GM12878 (cell line): ENCODE measurements at regions not wholly inside any gene's neighbourhood (a gene's known extent, or its start where the extent isn't known, plus 50 kb on each side); places are given as distances from the start of the nearest gene placed in this dataset.

Experiments
- ATAC-seq: fragments of 200-7000 bp; cut with Tn5 transposase; 3 replicates; pipeline ENCODE4 v1.9.1; 2020; ENCODE audit warnings: mild to moderate bottlenecking, moderate library complexity
- BruUV-seq: library from RNA; stranded (reverse); fragments of 400-500 nt; replicated peaks from 2 replicates; lab custom pipeline; 2021; lab: Mats Ljungman, UMichigan
- CTCF ChIA-PET: fragments of 300-600 bp; sonication (Branson Sonifier 250); formaldehyde crosslinking; extraction: SDS; loops from one replicate; lab custom pipeline; 2021; ENCODE audit warnings: inconsistent platforms; lab: Yijun Ruan, JAX
- POLR2A ChIA-PET: fragments of 350-600 bp; formaldehyde crosslinking; extraction: SDS; loops from one replicate; lab custom pipeline; 2021; ENCODE audit warnings: inconsistent platforms; lab: Charles Lee
- RAD21 ChIA-PET: fragments of 300-600 bp; sonication (Branson Sonifier 250); formaldehyde crosslinking; loops from one replicate; lab custom pipeline; 2023; ENCODE audit warnings: antibody characterized with exemption; ENCODE audit not compliant: unreplicated experiment; lab: Charles Lee
- SMC1A ChIA-PET: fragments of 300-600 bp; sonication (Branson Sonifier 250); formaldehyde crosslinking; loops from one replicate; lab custom pipeline; 2023; ENCODE audit not compliant: unreplicated experiment, uncharacterized antibody; lab: Charles Lee
- DNase-seq: peaks from one replicate; pipeline ENCODE4 v3.0.0-alpha.2; 2011; ENCODE audit warnings: low read depth, low spot score
- FAIRE-seq: peaks from 3 replicates; lab custom pipeline; 2011; peaks lifted over from hg19 to GRCh38; lab: Jason Lieb, UNC
- H2AFZ ChIP-seq: 2 replicates; pipeline ENCODE4 v1.6.0; 2011; ENCODE audit warnings: low read depth, low read length, control low read depth; ENCODE audit not compliant: control insufficient read depth
- H3K27ac ChIP-seq: 2 replicates; pipeline ENCODE4 v1.5.1; 2011; ENCODE audit warnings: control low read depth; ENCODE audit not compliant: control insufficient read depth, insufficient read depth
- H3K27me3 ChIP-seq, 2 experiments: replicated peaks in 1 of 2; 2 replicates each; pipeline versions ENCODE4 v1.6.0 to v1.6.1; 2011; ENCODE audit warnings: low read length in 1 of 2; ENCODE audit not compliant: control insufficient read depth in 2 of 2, insufficient read depth in 2 of 2
- H3K36me3 ChIP-seq, 2 experiments: 2 replicates each; pipeline ENCODE4 v1.5.1; 2011; ENCODE audit warnings: low read length in 1 of 2; ENCODE audit not compliant: control insufficient read depth in 2 of 2, insufficient read depth in 2 of 2
- H3K4me1 ChIP-seq: 2 replicates; pipeline ENCODE4 v1.6.1; 2011; ENCODE audit warnings: mild to moderate bottlenecking, low read length, moderate library complexity, mixed read lengths; ENCODE audit not compliant: control insufficient read depth, insufficient read depth
- H3K4me2 ChIP-seq: 2 replicates; pipeline ENCODE4 v1.6.0; 2011; ENCODE audit warnings: control low read depth; ENCODE audit not compliant: control insufficient read depth, insufficient read depth
- H3K4me3 ChIP-seq: fragments of 200-600 bp; sonication (generic); 2 replicates; pipeline ENCODE4 v1.5.1; 2016
- H3K79me2 ChIP-seq: 2 replicates; pipeline ENCODE4 v1.6.0; 2011; ENCODE audit warnings: low read length; ENCODE audit not compliant: control insufficient read depth, insufficient read depth
- H3K9ac ChIP-seq: 2 replicates; pipeline ENCODE4 v1.8.0; 2011; ENCODE audit warnings: low read length, control low read depth, mixed read lengths; ENCODE audit not compliant: control insufficient read depth, insufficient read depth
- H3K9me3 ChIP-seq: replicated peaks from 3 replicates; pipeline ENCODE4 v1.5.1; 2011; ENCODE audit warnings: mild to moderate bottlenecking, low read length; ENCODE audit not compliant: control insufficient read depth, insufficient read depth
- H4K20me1 ChIP-seq: 2 replicates; pipeline ENCODE4 v1.6.0; 2011; ENCODE audit not compliant: control insufficient read depth, insufficient read depth
- BRCA1 ChIP-seq: IDR thresholded peaks from 2 replicates; pipeline ENCODE4 v1.6.1; 2011; ENCODE audit warnings: low read depth, low read length, improper control_type of control experiment
- CHD4 ChIP-seq: fragments of 200-600 bp; sonication (generic); IDR thresholded peaks from 2 replicates; pipeline ENCODE4 v1.6.1; 2016; ENCODE audit warnings: mild to moderate bottlenecking
- EP300 ChIP-seq, 2 experiments: fragments of 150-350 bp in 1 of 2; IDR thresholded peaks; 2 replicates each; pipeline ENCODE4 v1.6.1; 2011 to 2012; ENCODE audit warnings: low read depth in 2 of 2, low read length in 2 of 2, borderline replicate concordance in 1 of 2, improper control_type of control experiment in 1 of 2, inconsistent platforms in 1 of 2; ENCODE audit not compliant: control insufficient read depth in 1 of 2
- GATAD2B ChIP-seq: fragments of 450-650 bp; conservative IDR thresholded peaks from 2 replicates; pipeline ENCODE4 v1.6.1; 2017; ENCODE audit warnings: low read depth, mild to moderate bottlenecking, moderate library complexity
- KDM1A ChIP-seq: fragments of 200-600 bp; sonication (generic); IDR thresholded peaks from 2 replicates; pipeline ENCODE4 v1.6.1; 2016; ENCODE audit warnings: borderline replicate concordance
- RB1 ChIP-seq: fragments of 450-650 bp; formaldehyde crosslinking; IDR thresholded peaks from 2 replicates; pipeline ENCODE4 v1.6.1; 2017; ENCODE audit warnings: mild to moderate bottlenecking, borderline replicate concordance
- RBBP5 ChIP-seq: fragments of 200-600 bp; sonication (generic); conservative IDR thresholded peaks from 2 replicates; pipeline ENCODE4 v1.6.1; 2016
- RCOR1 ChIP-seq: conservative IDR thresholded peaks from 2 replicates; pipeline ENCODE4 v1.6.1; 2012; ENCODE audit warnings: low read depth, low read length, improper control_type of control experiment
- RFX5 ChIP-seq: IDR thresholded peaks from 2 replicates; pipeline ENCODE4 v1.6.1; 2011; ENCODE audit warnings: low read depth, low read length, improper control_type of control experiment
- SPI1 ChIP-seq: IDR thresholded peaks from 2 replicates; pipeline ENCODE4 v1.6.1; 2011; ENCODE audit warnings: low read depth, mild to moderate bottlenecking, low read length, moderate library complexity, borderline replicate concordance; ENCODE audit not compliant: insufficient read depth
- SUPT20H ChIP-seq: IDR thresholded peaks from 2 replicates; pipeline ENCODE4 v1.6.1; 2011; ENCODE audit warnings: low read depth, mild to moderate bottlenecking, low read length, moderate library complexity, borderline replicate concordance; ENCODE audit not compliant: control insufficient read depth
- TAF1 ChIP-seq: IDR thresholded peaks from 2 replicates; pipeline ENCODE4 v1.6.1; 2011; ENCODE audit warnings: mild to moderate bottlenecking, low read depth, low read length, borderline replicate concordance
- YBX1 ChIP-seq: fragments of 450-650 bp; IDR thresholded peaks from 2 replicates; pipeline ENCODE4 v1.6.1; 2016; ENCODE audit warnings: antibody characterized with exemption
- ZNF384 ChIP-seq: IDR thresholded peaks from 2 replicates; pipeline ENCODE4 v1.6.1; 2012; ENCODE audit warnings: low read depth, mild to moderate bottlenecking, low read length, improper control_type of control experiment, borderline replicate concordance
- in situ Hi-C: fragments of 300-500 bp; cut with MboI; formaldehyde crosslinking; loops from 9 replicates; pipeline ENCODE4 v1.14.3; 2018; ENCODE audit warnings: mixed read lengths
- intact Hi-C: fragments of 100-400 bp; cut with micrococcal nuclease; formaldehyde crosslinking; loops from one replicate; pipeline ENCODE4 v1.14.2; 2022; ENCODE audit not compliant: unreplicated experiment
- TF ChIP-seq, protein P1 (sequence below), 3 experiments: IDR thresholded peaks in 2 of 3; conservative IDR thresholded peaks in 1 of 3; 2 replicates each; pipeline ENCODE4 v1.5.1; 2011; ENCODE audit warnings: low read depth in 3 of 3, low read length in 3 of 3, mild to moderate bottlenecking in 3 of 3, control low read depth in 2 of 3, moderate library complexity in 2 of 3, inconsistent platforms in 1 of 3, mixed read lengths in 1 of 3; ENCODE audit not compliant: control insufficient read depth in 2 of 3, insufficient read depth in 1 of 3; ENCODE audit errors: extremely low read depth in 1 of 3
- TF ChIP-seq, protein P2 (sequence below): fragments of 450-650 bp; IDR thresholded peaks from 2 replicates; pipeline ENCODE4 v1.6.1; 2017; ENCODE audit warnings: mild to moderate bottlenecking, moderate library complexity

DNA sequence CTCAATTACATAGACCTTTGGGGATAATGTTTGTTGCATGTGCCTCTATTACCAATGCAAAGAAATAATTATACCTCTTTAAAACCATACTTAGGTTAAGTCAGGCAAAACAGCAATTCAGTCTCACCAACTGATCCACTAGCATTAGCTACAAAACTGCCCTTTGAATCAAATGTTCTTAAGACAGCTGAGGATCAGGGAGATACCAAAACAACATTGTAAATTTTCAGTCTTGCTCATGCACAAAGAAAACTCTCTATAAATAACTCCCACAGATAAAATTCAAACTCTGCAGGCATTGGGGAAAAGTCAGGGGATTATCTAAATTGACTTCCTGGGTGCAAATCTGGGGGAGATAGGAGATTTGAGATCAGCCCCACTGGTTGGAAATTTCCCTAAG is 100.9 kb upstream of the DPT start:
- Histone ChIP-seq H3K27me3 (no peaks in the 10 kb centered on the region), H2AFZ (no peak overlapping the region), H3K36me3 (no peaks in the 10 kb centered on the region), H3K79me2 (no peaks in the 10 kb centered on the region), H3K9ac (no peak overlapping the region), H3K4me3 (no peak overlapping the region), H3K9me3 (no peaks in the 10 kb centered on the region), H4K20me1 (no peaks in the 10 kb centered on the region), H3K27ac (no peak overlapping the region), H3K4me2 (no peak overlapping the region), H3K4me1 (no peaks in the 10 kb centered on the region)
- RAD21 ChIA-PET = no interaction called here
- TF ChIP-seq RB1 = no peak
- TF ChIP-seq CHD4 = no peak
- TF ChIP-seq BRCA1 = no peak
- no peak for TF ChIP-seq SPI1
- TF ChIP-seq SUPT20H = no peak
- TF ChIP-seq RCOR1 = no peak
- TF ChIP-seq YBX1 = no peak
- TF ChIP-seq, protein P1, sequence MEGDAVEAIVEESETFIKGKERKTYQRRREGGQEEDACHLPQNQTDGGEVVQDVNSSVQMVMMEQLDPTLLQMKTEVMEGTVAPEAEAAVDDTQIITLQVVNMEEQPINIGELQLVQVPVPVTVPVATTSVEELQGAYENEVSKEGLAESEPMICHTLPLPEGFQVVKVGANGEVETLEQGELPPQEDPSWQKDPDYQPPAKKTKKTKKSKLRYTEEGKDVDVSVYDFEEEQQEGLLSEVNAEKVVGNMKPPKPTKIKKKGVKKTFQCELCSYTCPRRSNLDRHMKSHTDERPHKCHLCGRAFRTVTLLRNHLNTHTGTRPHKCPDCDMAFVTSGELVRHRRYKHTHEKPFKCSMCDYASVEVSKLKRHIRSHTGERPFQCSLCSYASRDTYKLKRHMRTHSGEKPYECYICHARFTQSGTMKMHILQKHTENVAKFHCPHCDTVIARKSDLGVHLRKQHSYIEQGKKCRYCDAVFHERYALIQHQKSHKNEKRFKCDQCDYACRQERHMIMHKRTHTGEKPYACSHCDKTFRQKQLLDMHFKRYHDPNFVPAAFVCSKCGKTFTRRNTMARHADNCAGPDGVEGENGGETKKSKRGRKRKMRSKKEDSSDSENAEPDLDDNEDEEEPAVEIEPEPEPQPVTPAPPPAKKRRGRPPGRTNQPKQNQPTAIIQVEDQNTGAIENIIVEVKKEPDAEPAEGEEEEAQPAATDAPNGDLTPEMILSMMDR (IDR thresholded peaks at IDR 0.05 in 2 of 3, conservative IDR thresholded peaks at IDR 0.05 in 1 of 3; ENCODE audit: control insufficient read depth in 2 of 3, extremely low read depth in 1 of 3, insufficient read depth in 1 of 3, low read depth in 3 of 3, low read length in 3 of 3) = no peak
- TF ChIP-seq RFX5 = no peak
- no peak for TF ChIP-seq KDM1A
- TF ChIP-seq, protein P2, sequence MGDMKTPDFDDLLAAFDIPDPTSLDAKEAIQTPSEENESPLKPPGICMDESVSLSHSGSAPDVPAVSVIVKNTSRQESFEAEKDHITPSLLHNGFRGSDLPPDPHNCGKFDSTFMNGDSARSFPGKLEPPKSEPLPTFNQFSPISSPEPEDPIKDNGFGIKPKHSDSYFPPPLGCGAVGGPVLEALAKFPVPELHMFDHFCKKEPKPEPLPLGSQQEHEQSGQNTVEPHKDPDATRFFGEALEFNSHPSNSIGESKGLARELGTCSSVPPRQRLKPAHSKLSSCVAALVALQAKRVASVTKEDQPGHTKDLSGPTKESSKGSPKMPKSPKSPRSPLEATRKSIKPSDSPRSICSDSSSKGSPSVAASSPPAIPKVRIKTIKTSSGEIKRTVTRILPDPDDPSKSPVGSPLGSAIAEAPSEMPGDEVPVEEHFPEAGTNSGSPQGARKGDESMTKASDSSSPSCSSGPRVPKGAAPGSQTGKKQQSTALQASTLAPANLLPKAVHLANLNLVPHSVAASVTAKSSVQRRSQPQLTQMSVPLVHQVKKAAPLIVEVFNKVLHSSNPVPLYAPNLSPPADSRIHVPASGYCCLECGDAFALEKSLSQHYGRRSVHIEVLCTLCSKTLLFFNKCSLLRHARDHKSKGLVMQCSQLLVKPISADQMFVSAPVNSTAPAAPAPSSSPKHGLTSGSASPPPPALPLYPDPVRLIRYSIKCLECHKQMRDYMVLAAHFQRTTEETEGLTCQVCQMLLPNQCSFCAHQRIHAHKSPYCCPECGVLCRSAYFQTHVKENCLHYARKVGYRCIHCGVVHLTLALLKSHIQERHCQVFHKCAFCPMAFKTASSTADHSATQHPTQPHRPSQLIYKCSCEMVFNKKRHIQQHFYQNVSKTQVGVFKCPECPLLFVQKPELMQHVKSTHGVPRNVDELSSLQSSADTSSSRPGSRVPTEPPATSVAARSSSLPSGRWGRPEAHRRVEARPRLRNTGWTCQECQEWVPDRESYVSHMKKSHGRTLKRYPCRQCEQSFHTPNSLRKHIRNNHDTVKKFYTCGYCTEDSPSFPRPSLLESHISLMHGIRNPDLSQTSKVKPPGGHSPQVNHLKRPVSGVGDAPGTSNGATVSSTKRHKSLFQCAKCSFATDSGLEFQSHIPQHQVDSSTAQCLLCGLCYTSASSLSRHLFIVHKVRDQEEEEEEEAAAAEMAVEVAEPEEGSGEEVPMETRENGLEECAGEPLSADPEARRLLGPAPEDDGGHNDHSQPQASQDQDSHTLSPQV = no peak
- no peak for TF ChIP-seq ZNF384
- TF ChIP-seq GATAD2B = no peak
- no peak for TF ChIP-seq RBBP5
- TF ChIP-seq TAF1 = no peak
- no peak for TF ChIP-seq EP300 (IDR thresholded peaks at IDR 0.05; ENCODE audit: borderline replicate concordance in 1 of 2, control insufficient read depth in 1 of 2, low read depth in 2 of 2, low read length in 2 of 2)
- ATAC-seq = no peak
- FAIRE-seq = no peak
- CTCF ChIA-PET = interaction anchor here (1.0 to 1.3 kb wide), 4 partner anchors 11 to 194 kb away, joined by 3 to 5 read pairs (median 4); no protein-coding TSS in a partner anchor
- SMC1A ChIA-PET = interaction anchor here (0.9 to 1.5 kb wide), 3 partner anchors 21 to 393 kb away, joined by 3 to 6 read pairs (median 4); no protein-coding TSS in a partner anchor
- intact Hi-C loops (no loop called here), in situ Hi-C loops (no loop called here)
- BruUV-seq = no TSS peak
- DNase-seq = no peak
- POLR2A ChIA-PET = no interaction called here
